ENCODE measurements at regions not wholly inside any gene's neighbourhood (a gene's known extent, or its start where the extent isn't known, plus 50 kb on each side); places are given as distances from the start of the nearest gene placed in this dataset.

DNA sequence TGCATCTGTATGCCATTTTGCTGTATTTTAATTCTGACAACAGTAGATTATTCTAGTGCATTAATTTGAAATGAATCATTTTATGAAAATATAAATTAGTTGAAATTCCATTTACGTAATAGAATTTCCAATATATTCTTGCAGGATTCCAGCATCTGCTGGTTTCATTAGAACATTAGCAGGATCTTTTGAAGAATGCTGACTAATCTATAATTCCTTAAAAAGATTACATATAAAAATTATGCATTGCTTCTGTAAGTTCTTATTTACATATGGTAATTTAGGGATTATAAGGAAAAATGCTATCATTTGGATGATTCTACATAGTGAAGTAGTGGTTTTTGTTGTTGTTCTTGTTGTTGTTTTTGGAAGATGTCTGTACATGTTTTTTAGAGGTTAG is 182.2 kb upstream of the GNPDA2 start:
- Histone ChIP-seq H3K36me3 (ENCODE audit: control insufficient read depth in 4 of 4, insufficient read depth in 3 of 4, low read depth in 1 of 4, low read length in 3 of 4) (no peaks in the 10 kb centered on the region), H3K4me1 (ENCODE audit: control insufficient read depth in 4 of 4, insufficient read depth in 4 of 4, low read length in 3 of 4) (no peaks in the 10 kb centered on the region), H3K9me3 (ENCODE audit: control insufficient read depth in 4 of 4, low read length in 3 of 4) (no peaks in the 10 kb centered on the region), H3K4me3 (ENCODE audit: low read depth in 1 of 3, low read length in 3 of 3) (no peak overlapping the region), H3K9ac (ENCODE audit: low read depth in 1 of 2, low read length in 2 of 2) (no peak overlapping the region), H3K27me3 (ENCODE audit: control insufficient read depth in 4 of 4, insufficient read depth in 4 of 4, low read length in 3 of 4) (no peaks in the 10 kb centered on the region), H3K27ac (ENCODE audit: low read depth in 1 of 2, low read length in 2 of 2) (no peak overlapping the region)
- WGBS: 78% methylated on average over 1 of the region's 1 CpG
- no peak for TF ChIP-seq RAD21 (IDR thresholded peaks at IDR 0.05)
- TF ChIP-seq NR2F2 (IDR thresholded peaks at IDR 0.05): no peak
- TF ChIP-seq, protein P1, sequence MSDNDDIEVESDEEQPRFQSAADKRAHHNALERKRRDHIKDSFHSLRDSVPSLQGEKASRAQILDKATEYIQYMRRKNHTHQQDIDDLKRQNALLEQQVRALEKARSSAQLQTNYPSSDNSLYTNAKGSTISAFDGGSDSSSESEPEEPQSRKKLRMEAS (IDR thresholded peaks at IDR 0.05): no peak
- TF ChIP-seq FOXA2 (IDR thresholded peaks at IDR 0.05): no peak
- TF ChIP-seq HNF4G (IDR thresholded peaks at IDR 0.05): no peak
- TF ChIP-seq YY1 (IDR thresholded peaks at IDR 0.05): no peak
- no peak for TF ChIP-seq GABPA (IDR thresholded peaks at IDR 0.05 in 1 of 2, conservative IDR thresholded peaks at IDR 0.05 in 1 of 2)
- TF ChIP-seq, protein P2, sequence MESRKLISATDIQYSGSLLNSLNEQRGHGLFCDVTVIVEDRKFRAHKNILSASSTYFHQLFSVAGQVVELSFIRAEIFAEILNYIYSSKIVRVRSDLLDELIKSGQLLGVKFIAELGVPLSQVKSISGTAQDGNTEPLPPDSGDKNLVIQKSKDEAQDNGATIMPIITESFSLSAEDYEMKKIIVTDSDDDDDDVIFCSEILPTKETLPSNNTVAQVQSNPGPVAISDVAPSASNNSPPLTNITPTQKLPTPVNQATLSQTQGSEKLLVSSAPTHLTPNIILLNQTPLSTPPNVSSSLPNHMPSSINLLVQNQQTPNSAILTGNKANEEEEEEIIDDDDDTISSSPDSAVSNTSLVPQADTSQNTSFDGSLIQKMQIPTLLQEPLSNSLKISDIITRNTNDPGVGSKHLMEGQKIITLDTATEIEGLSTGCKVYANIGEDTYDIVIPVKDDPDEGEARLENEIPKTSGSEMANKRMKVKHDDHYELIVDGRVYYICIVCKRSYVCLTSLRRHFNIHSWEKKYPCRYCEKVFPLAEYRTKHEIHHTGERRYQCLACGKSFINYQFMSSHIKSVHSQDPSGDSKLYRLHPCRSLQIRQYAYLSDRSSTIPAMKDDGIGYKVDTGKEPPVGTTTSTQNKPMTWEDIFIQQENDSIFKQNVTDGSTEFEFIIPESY (IDR thresholded peaks at IDR 0.05): no peak
- TF ChIP-seq, protein P3, sequence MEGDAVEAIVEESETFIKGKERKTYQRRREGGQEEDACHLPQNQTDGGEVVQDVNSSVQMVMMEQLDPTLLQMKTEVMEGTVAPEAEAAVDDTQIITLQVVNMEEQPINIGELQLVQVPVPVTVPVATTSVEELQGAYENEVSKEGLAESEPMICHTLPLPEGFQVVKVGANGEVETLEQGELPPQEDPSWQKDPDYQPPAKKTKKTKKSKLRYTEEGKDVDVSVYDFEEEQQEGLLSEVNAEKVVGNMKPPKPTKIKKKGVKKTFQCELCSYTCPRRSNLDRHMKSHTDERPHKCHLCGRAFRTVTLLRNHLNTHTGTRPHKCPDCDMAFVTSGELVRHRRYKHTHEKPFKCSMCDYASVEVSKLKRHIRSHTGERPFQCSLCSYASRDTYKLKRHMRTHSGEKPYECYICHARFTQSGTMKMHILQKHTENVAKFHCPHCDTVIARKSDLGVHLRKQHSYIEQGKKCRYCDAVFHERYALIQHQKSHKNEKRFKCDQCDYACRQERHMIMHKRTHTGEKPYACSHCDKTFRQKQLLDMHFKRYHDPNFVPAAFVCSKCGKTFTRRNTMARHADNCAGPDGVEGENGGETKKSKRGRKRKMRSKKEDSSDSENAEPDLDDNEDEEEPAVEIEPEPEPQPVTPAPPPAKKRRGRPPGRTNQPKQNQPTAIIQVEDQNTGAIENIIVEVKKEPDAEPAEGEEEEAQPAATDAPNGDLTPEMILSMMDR (IDR thresholded peaks at IDR 0.05; ENCODE audit: low read depth, low read length, missing input control): no peak
- no peak for TF ChIP-seq RXRA (IDR thresholded peaks at IDR 0.05)
- TF ChIP-seq HNF4A (conservative IDR thresholded peaks at IDR 0.05): no peak
- DNase-seq (ENCODE audit: low spot score): no peak

DNA sequence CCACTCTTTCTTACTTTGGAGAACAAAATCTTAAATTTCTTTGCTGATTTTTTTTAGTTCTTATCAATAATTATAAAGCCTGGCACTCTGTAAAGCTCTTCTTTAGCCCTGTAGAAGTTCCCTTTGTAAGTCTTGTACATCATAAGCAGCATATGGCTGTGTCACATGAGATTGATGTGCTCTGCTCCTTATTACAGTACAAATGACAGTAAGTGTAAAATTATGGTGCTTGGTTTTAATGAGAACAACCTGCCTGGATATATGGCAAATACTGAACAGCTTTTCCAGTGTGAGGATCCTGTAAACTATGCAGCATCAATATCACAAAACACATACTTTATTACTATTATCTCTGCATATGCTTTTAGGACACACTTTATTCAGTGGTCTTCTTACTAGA is 145.9 kb upstream of the GNPDA2 start:
- Histone ChIP-seq H3K4me3 (ENCODE audit: low read depth in 1 of 3, low read length in 3 of 3) (no peak overlapping the region), H3K27me3 (ENCODE audit: control insufficient read depth in 4 of 4, insufficient read depth in 4 of 4, low read length in 3 of 4) (no peaks in the 10 kb centered on the region), H3K27ac (ENCODE audit: low read depth in 1 of 2, low read length in 2 of 2) (no peak overlapping the region), H3K36me3 (ENCODE audit: control insufficient read depth in 4 of 4, insufficient read depth in 3 of 4, low read depth in 1 of 4, low read length in 3 of 4) (no peaks in the 10 kb centered on the region), H3K4me1 (ENCODE audit: control insufficient read depth in 4 of 4, insufficient read depth in 4 of 4, low read length in 3 of 4) (no peaks in the 10 kb centered on the region), H3K9me3 (ENCODE audit: control insufficient read depth in 4 of 4, low read length in 3 of 4) (no peaks in the 10 kb centered on the region), H3K9ac (ENCODE audit: low read depth in 1 of 2, low read length in 2 of 2) (no peak overlapping the region)
- TF ChIP-seq, protein P4, sequence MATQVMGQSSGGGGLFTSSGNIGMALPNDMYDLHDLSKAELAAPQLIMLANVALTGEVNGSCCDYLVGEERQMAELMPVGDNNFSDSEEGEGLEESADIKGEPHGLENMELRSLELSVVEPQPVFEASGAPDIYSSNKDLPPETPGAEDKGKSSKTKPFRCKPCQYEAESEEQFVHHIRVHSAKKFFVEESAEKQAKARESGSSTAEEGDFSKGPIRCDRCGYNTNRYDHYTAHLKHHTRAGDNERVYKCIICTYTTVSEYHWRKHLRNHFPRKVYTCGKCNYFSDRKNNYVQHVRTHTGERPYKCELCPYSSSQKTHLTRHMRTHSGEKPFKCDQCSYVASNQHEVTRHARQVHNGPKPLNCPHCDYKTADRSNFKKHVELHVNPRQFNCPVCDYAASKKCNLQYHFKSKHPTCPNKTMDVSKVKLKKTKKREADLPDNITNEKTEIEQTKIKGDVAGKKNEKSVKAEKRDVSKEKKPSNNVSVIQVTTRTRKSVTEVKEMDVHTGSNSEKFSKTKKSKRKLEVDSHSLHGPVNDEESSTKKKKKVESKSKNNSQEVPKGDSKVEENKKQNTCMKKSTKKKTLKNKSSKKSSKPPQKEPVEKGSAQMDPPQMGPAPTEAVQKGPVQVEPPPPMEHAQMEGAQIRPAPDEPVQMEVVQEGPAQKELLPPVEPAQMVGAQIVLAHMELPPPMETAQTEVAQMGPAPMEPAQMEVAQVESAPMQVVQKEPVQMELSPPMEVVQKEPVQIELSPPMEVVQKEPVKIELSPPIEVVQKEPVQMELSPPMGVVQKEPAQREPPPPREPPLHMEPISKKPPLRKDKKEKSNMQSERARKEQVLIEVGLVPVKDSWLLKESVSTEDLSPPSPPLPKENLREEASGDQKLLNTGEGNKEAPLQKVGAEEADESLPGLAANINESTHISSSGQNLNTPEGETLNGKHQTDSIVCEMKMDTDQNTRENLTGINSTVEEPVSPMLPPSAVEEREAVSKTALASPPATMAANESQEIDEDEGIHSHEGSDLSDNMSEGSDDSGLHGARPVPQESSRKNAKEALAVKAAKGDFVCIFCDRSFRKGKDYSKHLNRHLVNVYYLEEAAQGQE (IDR thresholded peaks at IDR 0.05): no peak
- TF ChIP-seq TAF1 (conservative IDR thresholded peaks at IDR 0.05) (no peak), HNF4A (conservative IDR thresholded peaks at IDR 0.05) (no peak), YY1 (IDR thresholded peaks at IDR 0.05) (no peak)
- no peak for DNase-seq (ENCODE audit: low spot score)

All from liver (tissue), 8 donors.